GM10248 (cell line): ENCODE measurements at regions not wholly inside any gene's neighbourhood (a gene's known extent, or its start where the extent isn't known, plus 50 kb on each side); places are given as distances from the start of the nearest gene placed in this dataset.

Source experiments
- CTCF ChIA-PET: fragments of 300-600 bp; sonication (Branson Sonifier 250); formaldehyde crosslinking; extraction: SDS; loops from one replicate; lab custom pipeline; 2021; ENCODE audit warnings: antibody characterized with exemption; lab: Yijun Ruan, JAX
- POLR2A ChIA-PET: fragments of 350-650 bp; sonication (Branson Sonifier 250); formaldehyde crosslinking; extraction: SDS; loops from one replicate; lab custom pipeline; 2020; ENCODE audit warnings: antibody characterized with exemption; lab: Yijun Ruan, JAX
- DNase-seq: peaks from one replicate; pipeline ENCODE4 v3.0.0; 2012; ENCODE audit errors: extremely low spot score
- CTCF ChIP-seq: IDR thresholded peaks from 2 replicates; pipeline ENCODE4 v1.5.1; 2012; ENCODE audit warnings: mild to moderate bottlenecking, low read depth; ENCODE audit errors: extremely low read depth, missing control alignments, control extremely low read depth

GRCh38 chr10:36677431-36677768 is 448.0 kb upstream of the ANKRD30A start:
- CTCF ChIA-PET: no interaction called here
- POLR2A ChIA-PET: no interaction called here
- no peak for DNase-seq
- no peak for TF ChIP-seq CTCF

GRCh38 chr10:36676756-36677430 is 448.5 kb upstream of the ANKRD30A start:
- no peak for DNase-seq
- no peak for TF ChIP-seq CTCF
- ChIA-PET CTCF (interaction anchor here (1.4 kb wide), 1 partner anchor 10 kb away, joined by 3 read pairs; no protein-coding TSS in a partner anchor), POLR2A (no interaction called here)

GRCh38 chr10:36676321-36676720 is 449.1 kb upstream of the ANKRD30A start:
- DNase-seq: no peak
- POLR2A ChIA-PET: no interaction called here
- CTCF ChIA-PET: interaction anchor here (0.8 to 1.4 kb wide), 2 partner anchors 8 to 10 kb away, joined by 3 read pairs; no protein-coding TSS in a partner anchor
- TF ChIP-seq CTCF: no peak

GRCh38 chr10:36675458-36675880 is 449.9 kb upstream of the ANKRD30A start:
- no peak for DNase-seq
- ChIA-PET POLR2A (no interaction called here), CTCF (interaction anchor here (0.8 kb wide), 1 partner anchor 9 kb away, joined by 3 read pairs; no protein-coding TSS in a partner anchor)
- no peak for TF ChIP-seq CTCF

- CTCF ChIA-PET: no interaction called here
- POLR2A ChIA-PET: no interaction called here
- TF ChIP-seq CTCF: no peak
- DNase-seq: no peak
Observed at GRCh38 chr10:36671607-36672006, 453.8 kb upstream of the ANKRD30A start.

GRCh38 chr10:36670621-36671402 is 454.6 kb upstream of the ANKRD30A start:
- DNase-seq: no peak
- no peak for TF ChIP-seq CTCF
- ChIA-PET CTCF (no interaction called here), POLR2A (no interaction called here)
